Lung microvascular endothelial cell (primary cell): ENCODE measurements at regions not wholly inside any gene's neighbourhood (a gene's known extent, or its start where the extent isn't known, plus 50 kb on each side); places are given as distances from the start of the nearest gene placed in this dataset.

Experiments used
- DNase-seq, 2 donors: peaks; one replicate each; pipeline versions ENCODE4 v3.0.0 to v3.0.0-alpha.2; 2010; ENCODE audit warnings: low read depth in 2 of 2

GRCh38 chr18:78689606-78690005, 290.0 kb upstream of the SALL3 start:
- DNase-seq = no peak

- no peak for DNase-seq
Observed at GRCh38 chr18:78692105-78692504, 287.5 kb upstream of the SALL3 start.

DNA sequence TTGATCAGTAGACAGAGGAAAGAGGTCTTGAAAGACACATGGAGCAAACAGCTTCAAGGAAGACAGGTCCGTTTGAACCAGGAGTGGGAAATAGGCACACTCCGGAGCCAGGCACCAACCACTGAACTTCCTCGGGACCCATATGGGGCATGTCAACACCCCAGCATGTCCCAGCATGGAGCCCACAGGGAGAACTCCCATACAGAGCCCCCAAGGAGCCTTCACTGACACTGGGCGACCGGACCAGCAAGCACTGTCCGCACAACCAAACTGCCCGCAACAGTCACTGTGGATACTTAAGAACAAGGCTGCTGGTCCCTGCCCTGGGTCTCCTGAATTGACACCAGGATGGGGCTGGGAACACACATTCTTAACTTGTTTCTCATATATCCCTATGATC, 286.2 kb upstream of the SALL3 start:
- no peak for DNase-seq

- DNase-seq = no peak
Observed at GRCh38 chr18:78696698-78697435, 282.8 kb upstream of the SALL3 start.

DNA sequence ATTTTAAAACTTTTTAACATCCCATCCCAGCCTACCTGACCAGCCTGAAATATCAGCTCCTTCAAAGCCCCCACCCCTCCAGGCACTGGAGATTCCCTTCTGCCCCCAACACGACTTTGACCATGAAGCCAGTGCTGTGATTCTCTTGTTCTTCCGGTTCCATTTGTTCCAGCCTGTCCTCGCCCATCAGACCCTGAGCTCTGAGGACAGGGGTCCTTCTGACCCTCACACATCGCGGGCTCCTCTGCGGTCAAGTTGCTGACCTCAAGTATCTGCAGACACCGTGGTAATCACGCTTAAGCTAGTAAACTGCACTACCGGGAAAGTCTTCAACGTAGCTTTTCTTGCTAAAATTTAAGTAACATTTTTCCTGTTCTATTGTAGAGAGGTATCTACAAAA, 282.2 kb upstream of the SALL3 start:
- DNase-seq = no peak

DNA sequence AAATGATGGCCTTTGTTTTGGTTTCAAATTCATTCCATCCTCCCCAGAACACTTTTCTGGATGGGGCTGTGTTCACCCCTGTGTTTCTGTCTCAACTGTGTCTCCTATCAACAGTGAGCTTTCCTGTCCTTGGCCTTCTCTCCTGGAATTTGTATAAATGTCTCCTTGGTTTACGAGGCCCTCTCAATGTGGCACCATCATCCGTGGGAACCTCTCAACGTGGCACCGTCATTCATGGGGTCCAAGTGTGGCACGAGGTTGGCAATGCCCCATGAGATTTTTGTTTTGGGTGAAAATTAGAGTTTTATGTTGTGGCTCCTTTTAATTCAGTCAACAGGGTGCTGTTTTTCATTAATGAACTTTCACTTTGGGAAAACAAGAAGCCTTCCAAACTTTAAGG, 280.7 kb upstream of the SALL3 start:
- DNase-seq = no peak

- DNase-seq = no peak
Observed at GRCh38 chr18:78699499-78699898, 280.1 kb upstream of the SALL3 start.

DNA sequence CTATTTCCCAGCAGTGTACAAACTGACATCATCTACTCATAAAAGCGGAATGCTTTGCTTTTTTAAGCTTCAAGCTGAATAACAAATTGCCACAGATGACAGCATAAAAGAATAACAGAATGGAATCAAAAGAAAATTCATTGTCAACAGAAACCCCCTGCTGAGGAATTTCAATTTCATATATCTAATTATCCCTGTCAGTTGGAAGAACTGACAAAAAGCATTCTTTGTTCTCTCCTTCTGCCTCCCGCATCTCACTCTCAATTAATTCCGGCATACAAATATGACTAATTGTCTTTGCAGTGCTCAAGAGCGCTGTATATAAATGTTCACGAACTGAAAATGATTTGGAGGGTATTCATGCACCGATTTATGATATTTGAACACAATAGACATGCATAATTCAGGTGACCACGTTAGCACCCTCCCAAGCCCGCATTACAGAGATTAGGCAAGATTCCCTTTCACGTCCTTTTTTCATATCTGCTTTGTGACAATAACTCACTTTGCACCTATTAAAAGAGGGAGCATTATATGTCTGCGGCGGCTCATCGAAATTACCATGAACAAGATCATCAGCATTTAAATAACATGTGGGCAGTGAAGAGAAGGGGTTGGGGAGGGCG, 277.7 kb upstream of the SALL3 start:
- DNase-seq = no peak

GRCh38 chr18:78703291-78703690, 276.3 kb upstream of the SALL3 start:
- DNase-seq = no peak

- no peak for DNase-seq
Observed at GRCh38 chr18:78704971-78705461, 274.6 kb upstream of the SALL3 start.

DNA sequence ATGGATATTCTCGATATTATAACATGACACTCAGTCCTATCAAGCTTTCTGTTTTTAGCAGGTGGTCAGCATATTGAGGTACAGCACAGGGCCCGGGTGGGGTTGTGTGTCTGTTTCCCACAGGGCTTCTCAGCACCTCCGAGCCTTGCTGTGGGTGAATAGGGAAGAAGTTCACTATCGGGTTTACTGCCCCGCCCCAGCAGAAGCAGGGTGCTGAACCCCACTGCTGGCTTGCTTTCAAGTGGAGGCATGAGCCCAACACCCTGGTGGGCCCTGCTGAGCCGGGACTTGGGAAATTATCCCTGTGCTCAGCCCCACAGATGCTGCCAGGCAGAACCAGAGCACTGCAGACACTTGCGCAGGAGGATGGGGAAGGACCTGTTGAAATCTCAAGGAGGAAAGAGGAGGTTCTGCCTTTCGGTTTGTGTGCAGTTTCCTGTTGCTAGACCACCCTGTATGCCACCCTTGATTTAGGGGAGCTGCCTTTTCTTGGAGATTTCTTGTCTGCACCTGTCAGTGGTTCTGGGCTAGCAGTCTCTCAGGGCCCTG, 270.3 kb upstream of the SALL3 start:
- DNase-seq = no peak

DNA sequence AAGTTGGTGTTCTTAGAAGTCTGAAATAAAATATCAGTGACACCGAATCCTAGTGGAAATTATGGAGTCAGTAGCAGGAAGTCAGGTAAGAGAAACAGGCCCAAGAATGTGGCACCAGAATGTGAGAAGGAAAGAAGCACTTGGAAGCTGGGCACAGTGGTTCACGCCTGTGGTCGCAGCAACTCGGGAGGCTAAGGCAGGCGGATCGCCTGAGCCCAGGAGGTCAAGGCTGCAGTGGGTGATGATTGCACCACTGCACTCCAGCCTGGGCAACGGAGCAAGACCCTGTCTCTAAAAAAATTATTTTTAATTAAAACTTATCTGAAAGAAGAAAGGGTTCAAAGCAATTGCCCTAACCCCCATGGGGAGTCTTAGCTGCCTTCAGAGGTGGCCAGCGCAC, 268.3 kb upstream of the SALL3 start:
- DNase-seq = no peak

DNA sequence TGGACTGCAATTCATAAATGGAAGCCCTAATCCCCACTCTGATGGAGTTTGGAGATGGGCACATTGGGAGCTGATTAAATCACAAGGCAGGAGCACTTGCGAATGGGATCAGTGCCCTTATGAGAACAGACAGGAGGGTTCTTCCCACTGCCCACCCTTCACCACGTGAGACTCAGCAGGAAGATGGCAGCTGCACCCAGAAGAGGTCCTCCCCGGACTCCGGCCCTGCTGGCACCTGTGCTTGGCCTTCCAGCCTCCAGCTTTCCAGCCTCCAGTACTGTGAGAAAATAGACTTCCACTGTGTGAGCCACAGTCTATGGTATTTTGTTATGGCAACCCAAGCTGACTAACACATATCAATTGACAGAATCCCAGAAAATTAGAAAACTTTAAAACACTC, 267.6 kb upstream of the SALL3 start:
- no peak for DNase-seq

DNA sequence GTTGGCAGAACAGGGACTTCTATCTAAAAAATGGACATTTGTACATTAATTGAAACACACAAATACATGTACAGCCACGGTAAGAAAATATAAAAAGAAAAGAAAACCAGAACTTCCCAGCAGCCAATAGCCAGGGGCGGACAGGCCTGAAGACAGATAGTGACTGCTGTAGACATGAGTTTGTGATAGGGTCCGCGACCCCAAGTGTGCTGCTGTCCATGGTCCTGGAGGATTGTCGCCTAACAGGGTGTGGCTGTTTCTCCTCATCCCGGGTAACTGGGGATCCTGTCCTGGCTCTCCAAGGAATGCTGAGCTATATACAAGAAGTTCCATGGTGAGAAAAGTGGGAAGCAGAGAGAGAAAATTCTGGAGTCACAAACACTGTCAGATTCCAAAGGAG, 266.5 kb upstream of the SALL3 start:
- DNase-seq = no peak

- no peak for DNase-seq
Observed at GRCh38 chr18:78713726-78714125, 265.9 kb upstream of the SALL3 start.

- no peak for DNase-seq
Observed at GRCh38 chr18:78716022-78716421, 263.6 kb upstream of the SALL3 start.

DNA sequence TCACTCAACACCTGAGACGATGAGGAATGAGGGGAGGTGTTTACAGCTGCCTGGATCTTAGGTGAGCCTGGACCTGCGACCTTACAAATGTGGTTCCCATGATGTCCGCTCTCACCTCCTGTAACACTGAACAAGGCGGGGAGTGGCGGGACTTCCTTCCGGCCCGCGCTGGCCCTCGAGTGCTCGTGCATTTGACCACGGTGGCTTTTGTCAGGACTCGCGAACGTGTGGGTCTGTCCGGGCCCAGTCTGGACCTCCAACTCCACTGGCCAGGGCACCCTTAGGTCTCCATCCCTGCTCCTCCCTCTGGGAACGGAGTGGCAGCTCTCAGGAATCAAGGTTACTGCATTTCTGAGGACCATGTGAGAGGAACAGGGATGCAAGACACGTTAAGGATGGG, 263.0 kb upstream of the SALL3 start:
- no peak for DNase-seq

DNA sequence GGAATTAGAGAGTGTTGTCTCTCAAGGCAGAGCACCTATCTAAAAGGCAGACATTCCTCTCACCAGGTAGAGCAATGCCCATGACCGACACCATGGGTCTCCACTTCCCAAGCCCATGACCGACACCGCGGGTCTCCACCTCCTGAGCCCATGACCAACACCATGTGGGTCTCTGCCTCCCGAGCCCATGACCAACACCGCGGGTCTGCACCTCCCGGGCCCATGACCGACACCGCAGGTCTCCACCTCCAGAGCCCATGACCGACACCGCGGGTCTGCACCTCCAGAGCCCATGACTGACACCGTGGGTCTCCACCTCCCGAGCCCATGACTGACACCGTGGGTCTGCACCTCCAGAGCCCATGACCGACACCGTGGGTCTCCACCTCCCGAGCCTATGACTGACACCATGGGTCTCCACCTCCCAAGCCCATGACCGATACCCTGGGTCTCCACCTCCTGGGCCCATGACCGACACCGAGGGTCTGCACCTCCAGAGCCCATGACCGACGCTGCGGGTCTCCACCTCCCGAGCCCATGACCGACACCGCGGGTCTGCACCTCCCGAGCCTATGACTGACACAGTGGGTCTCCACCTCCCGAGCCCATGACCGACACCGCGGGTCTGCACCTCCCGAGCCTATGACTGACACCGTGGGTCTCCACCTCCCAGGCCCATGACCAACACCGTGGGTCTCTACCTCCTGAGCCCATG, 262.4 kb upstream of the SALL3 start:
- DNase-seq = no peak

DNA sequence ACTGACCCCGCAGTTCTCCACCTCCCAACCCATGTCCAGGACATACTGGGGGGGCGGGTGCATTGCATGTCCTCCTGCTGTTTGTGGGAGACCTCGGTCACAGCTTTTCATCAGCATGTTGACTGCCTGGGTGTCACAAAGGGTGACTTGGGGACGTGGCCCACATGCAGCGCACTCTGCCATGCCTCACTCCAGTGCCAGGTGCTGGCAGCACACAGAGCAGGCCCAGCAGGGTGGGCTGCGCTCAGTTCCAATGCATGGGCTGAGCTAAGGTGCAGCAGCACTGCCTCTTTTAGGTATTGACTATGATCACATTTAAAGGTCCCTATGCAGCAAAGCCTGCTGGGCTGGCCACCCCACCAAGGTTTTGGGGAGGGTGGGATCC, 261.9 kb upstream of the SALL3 start:
- no peak for DNase-seq

DNA sequence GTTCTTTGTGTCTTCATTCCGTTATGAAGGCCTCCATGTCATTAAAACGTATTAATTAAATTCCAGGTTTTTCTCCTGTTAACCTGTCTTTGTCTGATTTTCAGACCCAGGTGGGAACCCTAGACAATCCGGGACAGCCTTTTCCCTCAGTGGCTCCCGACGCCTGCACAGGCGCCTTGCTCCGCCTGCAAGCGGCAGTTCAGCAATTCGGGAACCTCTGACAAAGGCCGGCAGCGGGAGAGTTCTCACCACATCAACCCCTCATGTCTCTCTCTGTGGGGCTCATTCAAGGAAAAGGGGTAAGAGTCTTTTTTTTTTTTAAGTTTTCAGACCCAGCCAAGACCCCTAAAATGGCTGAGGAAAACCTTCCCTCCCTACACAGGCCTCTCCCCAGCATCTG, 259.8 kb upstream of the SALL3 start:
- DNase-seq = no peak

GRCh38 chr18:78720456-78721237, 259.0 kb upstream of the SALL3 start:
- DNase-seq = no peak
